OCI-LY7 (cell line): ENCODE measurements at regions not wholly inside any gene's neighbourhood (a gene's known extent, or its start where the extent isn't known, plus 50 kb on each side); places are given as distances from the start of the nearest gene placed in this dataset.

Experiments used
- BruUV-seq: library from RNA; stranded (reverse); fragments of 400-500 nt; replicated peaks from 2 replicates; lab custom pipeline; 2021; lab: Mats Ljungman, UMichigan
- CTCF ChIA-PET: fragments of 300-600 bp; sonication (Branson Sonifier 250); formaldehyde crosslinking; loops from one replicate; lab custom pipeline; 2022; ENCODE audit warnings: antibody characterized with exemption; ENCODE audit not compliant: unreplicated experiment; lab: Charles Lee
- POLR2A ChIA-PET: fragments of 300-600 bp; sonication (Branson Sonifier 250); formaldehyde crosslinking; loops from one replicate; lab custom pipeline; 2022; ENCODE audit warnings: antibody characterized with exemption; lab: Charles Lee
- DNase-seq: peaks from one replicate; pipeline ENCODE4 v3.0.0-alpha.2; 2015; ENCODE audit warnings: low spot score
- H2AFZ ChIP-seq: fragments of 200-600 bp; sonication (generic), shearing (Covaris generic); 2 replicates; pipeline ENCODE4 v1.6.1; 2014; ENCODE audit warnings: mild to moderate bottlenecking, antibody characterized with exemption, low read length, moderate library complexity
- H3K27ac ChIP-seq: fragments of 200-600 bp; sonication (generic); 2 replicates; pipeline ENCODE4 v1.5.1; 2014; ENCODE audit warnings: mixed run types, low read depth, mild to moderate bottlenecking, moderate library complexity, low read length, inconsistent platforms; ENCODE audit not compliant: poor library complexity, severe bottlenecking
- H3K36me3 ChIP-seq: fragments of 200-600 bp; sonication (generic); 2 replicates; pipeline ENCODE4 v1.6.1; 2014; ENCODE audit warnings: mild to moderate bottlenecking, antibody characterized with exemption, low read length, moderate library complexity, mixed read lengths; ENCODE audit not compliant: insufficient read depth
- H3K4me1 ChIP-seq: fragments of 200-600 bp; sonication (generic); 2 replicates; pipeline ENCODE4 v1.5.1; 2014; ENCODE audit warnings: mild to moderate bottlenecking, low read length; ENCODE audit not compliant: insufficient read depth, poor library complexity, severe bottlenecking
- H3K4me2 ChIP-seq: fragments of 200-600 bp; sonication (generic); 2 replicates; pipeline ENCODE4 v1.6.1; 2014; ENCODE audit warnings: mild to moderate bottlenecking, low read length
- H3K4me3 ChIP-seq: fragments of 200-600 bp; sonication (generic); 2 replicates; pipeline ENCODE4 v1.5.1; 2014; ENCODE audit warnings: mild to moderate bottlenecking, low read depth, low read length; ENCODE audit not compliant: poor library complexity, severe bottlenecking
- H3K79me2 ChIP-seq: fragments of 200-600 bp; sonication (generic); 2 replicates; pipeline ENCODE4 v1.6.1; 2016; ENCODE audit warnings: low read depth, mild to moderate bottlenecking, low read length, moderate library complexity, mixed read lengths; ENCODE audit not compliant: insufficient read depth
- H3K9me2 ChIP-seq: fragments of 200-600 bp; sonication (generic); 2 replicates; pipeline ENCODE4 v1.6.1; 2016; ENCODE audit warnings: mild to moderate bottlenecking, low read length, mixed read lengths; ENCODE audit not compliant: insufficient read depth
- H3K9me3 ChIP-seq: fragments of 200-600 bp; sonication (generic); 2 replicates; pipeline ENCODE4 v1.6.1; 2014; ENCODE audit warnings: mild to moderate bottlenecking, mixed run types, low read length, mixed read lengths
- H4K20me1 ChIP-seq: fragments of 200-600 bp; sonication (generic); 2 replicates; pipeline ENCODE4 v1.6.1; 2014; ENCODE audit warnings: mild to moderate bottlenecking, antibody characterized with exemption, low read length, moderate library complexity, mixed read lengths; ENCODE audit not compliant: insufficient read depth
- EZH2phosphoT487 ChIP-seq: fragments of 200-600 bp; sonication (generic); IDR thresholded peaks from 2 replicates; pipeline ENCODE4 v1.6.1; 2018; ENCODE audit warnings: low read depth, borderline replicate concordance, mild to moderate bottlenecking, mixed run types, antibody characterized with exemption, low read length, moderate library complexity, mixed read lengths
- intact Hi-C: fragments of 100-400 bp; cut with micrococcal nuclease; formaldehyde crosslinking; loops from one replicate; pipeline ENCODE4 v1.10.0; 2022; ENCODE audit not compliant: unreplicated experiment
- TF ChIP-seq, protein P1 (sequence below): fragments of 200-600 bp; sonication (generic); conservative IDR thresholded peaks from 2 replicates; pipeline ENCODE4 v1.5.1; 2014; ENCODE audit warnings: mild to moderate bottlenecking, antibody characterized with exemption, low read length, moderate library complexity, mixed read lengths

- intact Hi-C loops = no loop called here
Measured at GRCh38 chr11:134471716-134472455, 59.8 kb upstream of the B3GAT1 start.

DNA sequence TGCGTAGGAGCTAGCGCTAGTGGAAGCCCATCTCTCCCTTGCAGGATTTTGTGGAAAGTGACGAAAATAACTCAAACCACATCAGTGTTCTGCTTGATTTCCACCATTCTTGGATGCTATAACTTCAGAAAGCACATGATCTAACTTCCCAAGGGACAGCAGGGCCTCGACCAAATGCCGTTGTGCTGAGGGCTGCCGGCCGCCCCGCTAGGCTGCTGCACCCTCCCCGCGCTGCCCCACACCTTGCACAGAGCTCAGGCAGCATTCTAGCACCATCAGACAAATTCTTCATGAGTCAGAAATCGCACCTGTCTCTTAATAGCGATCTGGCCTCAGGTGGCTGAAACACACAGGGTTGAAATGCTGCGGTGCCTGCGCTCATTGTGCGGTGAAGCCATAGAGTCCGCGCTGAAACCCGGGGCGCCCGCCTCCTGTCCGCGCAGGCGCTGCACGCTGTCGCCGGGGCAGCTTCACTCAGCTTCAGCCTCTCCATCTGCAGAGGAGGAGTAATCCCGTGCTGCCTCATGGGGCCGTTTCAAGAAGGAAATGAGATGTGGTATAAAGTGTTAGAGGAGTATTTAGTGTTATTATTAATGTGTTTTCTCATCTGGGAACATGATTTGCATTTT, 59.2 kb upstream of the B3GAT1 start:
- Histone ChIP-seq H3K27ac (no peak overlapping the region), H3K79me2 (no peaks in the 10 kb centered on the region), H4K20me1 (no peaks in the 10 kb centered on the region), H3K36me3 (no peaks in the 10 kb centered on the region), H3K4me2 (no peak overlapping the region), H3K9me3 (no peaks in the 10 kb centered on the region), H3K4me3 (no peak overlapping the region), H3K4me1 (no peaks in the 10 kb centered on the region), H3K9me2 (no peaks in the 10 kb centered on the region), H2AFZ (no peak overlapping the region)
- ChIA-PET CTCF (no interaction called here), POLR2A (no interaction called here)
- intact Hi-C loops = no loop called here
- no peak for DNase-seq
- no peak for TF ChIP-seq EZH2phosphoT487
- BruUV-seq = no TSS peak

More at GRCh38 chr11:134471716-134472455, 59.8 kb upstream of the B3GAT1 start:
- ChIA-PET CTCF (no interaction called here), POLR2A (no interaction called here)
- Histone ChIP-seq H3K9me2 (no peaks in the 10 kb centered on the region), H2AFZ (no peak overlapping the region), H3K27ac (no peak overlapping the region), H3K4me1 (no peaks in the 10 kb centered on the region), H3K4me3 (no peak overlapping the region), H3K4me2 (no peak overlapping the region), H3K36me3 (no peaks in the 10 kb centered on the region), H4K20me1 (no peaks in the 10 kb centered on the region), H3K79me2 (no peaks in the 10 kb centered on the region), H3K9me3 (no peaks in the 10 kb centered on the region)
- no peak for DNase-seq
- no peak for TF ChIP-seq EZH2phosphoT487
- TF ChIP-seq, protein P1, sequence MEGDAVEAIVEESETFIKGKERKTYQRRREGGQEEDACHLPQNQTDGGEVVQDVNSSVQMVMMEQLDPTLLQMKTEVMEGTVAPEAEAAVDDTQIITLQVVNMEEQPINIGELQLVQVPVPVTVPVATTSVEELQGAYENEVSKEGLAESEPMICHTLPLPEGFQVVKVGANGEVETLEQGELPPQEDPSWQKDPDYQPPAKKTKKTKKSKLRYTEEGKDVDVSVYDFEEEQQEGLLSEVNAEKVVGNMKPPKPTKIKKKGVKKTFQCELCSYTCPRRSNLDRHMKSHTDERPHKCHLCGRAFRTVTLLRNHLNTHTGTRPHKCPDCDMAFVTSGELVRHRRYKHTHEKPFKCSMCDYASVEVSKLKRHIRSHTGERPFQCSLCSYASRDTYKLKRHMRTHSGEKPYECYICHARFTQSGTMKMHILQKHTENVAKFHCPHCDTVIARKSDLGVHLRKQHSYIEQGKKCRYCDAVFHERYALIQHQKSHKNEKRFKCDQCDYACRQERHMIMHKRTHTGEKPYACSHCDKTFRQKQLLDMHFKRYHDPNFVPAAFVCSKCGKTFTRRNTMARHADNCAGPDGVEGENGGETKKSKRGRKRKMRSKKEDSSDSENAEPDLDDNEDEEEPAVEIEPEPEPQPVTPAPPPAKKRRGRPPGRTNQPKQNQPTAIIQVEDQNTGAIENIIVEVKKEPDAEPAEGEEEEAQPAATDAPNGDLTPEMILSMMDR = no peak
- BruUV-seq = no TSS peak

DNA sequence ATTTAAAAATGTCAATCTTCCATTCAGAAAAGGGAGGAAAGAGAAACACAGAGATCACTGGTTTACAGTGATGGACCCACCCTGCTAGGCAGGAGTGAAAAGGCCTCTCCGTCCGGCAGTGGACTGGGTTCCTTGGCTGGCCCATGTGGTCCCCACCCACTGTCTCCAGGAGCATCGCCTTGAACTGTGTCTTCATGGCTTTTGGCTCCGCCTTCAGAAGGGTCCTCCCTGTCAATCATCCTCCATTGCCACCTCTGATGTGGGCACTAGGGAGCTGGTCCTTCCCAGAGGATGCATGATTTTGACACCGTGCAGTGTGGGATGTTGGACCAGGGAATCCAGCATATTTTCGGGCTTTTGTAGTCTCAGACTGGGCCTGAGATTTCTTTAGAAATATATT, 58.2 kb upstream of the B3GAT1 start:
- no peak overlapping the region for H3K4me2 ChIP-seq
- no peaks in the 10 kb centered on the region for H3K9me3 ChIP-seq
- no peak for TF ChIP-seq EZH2phosphoT487
- TF ChIP-seq, protein P1 = no peak
- BruUV-seq = no TSS peak
- intact Hi-C loops = no loop called here
- no peaks in the 10 kb centered on the region for H3K4me1 ChIP-seq
- ChIA-PET CTCF (no interaction called here), POLR2A (no interaction called here)
- H3K27ac ChIP-seq = no peak overlapping the region
- no peaks in the 10 kb centered on the region for H3K79me2 ChIP-seq
- no peaks in the 10 kb centered on the region for H3K36me3 ChIP-seq
- no peak overlapping the region for H2AFZ ChIP-seq
- H3K4me3 ChIP-seq = no peak overlapping the region
- H3K9me2 ChIP-seq = no peaks in the 10 kb centered on the region
- no peak for DNase-seq
- no peaks in the 10 kb centered on the region for H4K20me1 ChIP-seq
